GM12891 (cell line): ENCODE measurements at regions not wholly inside any gene's neighbourhood (a gene's known extent, or its start where the extent isn't known, plus 50 kb on each side); places are given as distances from the start of the nearest gene placed in this dataset.

Source experiments
- POLR2A ChIP-seq: IDR thresholded peaks from 2 replicates; pipeline ENCODE4 v1.6.1; 2011; ENCODE audit warnings: low read depth, low read length, control low read depth
- POLR2AphosphoS5 ChIP-seq: IDR thresholded peaks from 2 replicates; pipeline ENCODE4 v1.6.1; 2011; ENCODE audit warnings: low read depth, low read length, control low read depth
- POU2F2 ChIP-seq: IDR thresholded peaks from 2 replicates; pipeline ENCODE4 v1.6.1; 2011; ENCODE audit warnings: low read depth, mild to moderate bottlenecking, control low read depth, low read length, moderate library complexity

GRCh38 chr2:196324211-196324610 is 152.8 kb upstream of the STK17B start:
- TF ChIP-seq POLR2A, result no peak
- TF ChIP-seq POLR2AphosphoS5, result no peak
- no peak for TF ChIP-seq POU2F2
